ENCODE measurements at regions not wholly inside any gene's neighbourhood (a gene's known extent, or its start where the extent isn't known, plus 50 kb on each side); places are given as distances from the start of the nearest gene placed in this dataset.

GRCh38 chr17:71580220-71580619 is 540.6 kb upstream of the SOX9 start:
- TF ChIP-seq CTCF (conservative IDR thresholded peaks at IDR 0.05; ENCODE audit: low read depth, low read length) (no peak), EZH2 (IDR thresholded peaks at IDR 0.05; ENCODE audit: borderline replicate concordance, low read depth, low read length, poor library complexity, severe bottlenecking) (no peak)
